ENCODE measurements at regions not wholly inside any gene's neighbourhood (a gene's known extent, or its start where the extent isn't known, plus 50 kb on each side); places are given as distances from the start of the nearest gene placed in this dataset.
"Not testable (repeated sequence)": the region's sequence is repeated elsewhere in the genome, so short reads cannot be mapped to it uniquely, and the experiment has no call there.

DNA sequence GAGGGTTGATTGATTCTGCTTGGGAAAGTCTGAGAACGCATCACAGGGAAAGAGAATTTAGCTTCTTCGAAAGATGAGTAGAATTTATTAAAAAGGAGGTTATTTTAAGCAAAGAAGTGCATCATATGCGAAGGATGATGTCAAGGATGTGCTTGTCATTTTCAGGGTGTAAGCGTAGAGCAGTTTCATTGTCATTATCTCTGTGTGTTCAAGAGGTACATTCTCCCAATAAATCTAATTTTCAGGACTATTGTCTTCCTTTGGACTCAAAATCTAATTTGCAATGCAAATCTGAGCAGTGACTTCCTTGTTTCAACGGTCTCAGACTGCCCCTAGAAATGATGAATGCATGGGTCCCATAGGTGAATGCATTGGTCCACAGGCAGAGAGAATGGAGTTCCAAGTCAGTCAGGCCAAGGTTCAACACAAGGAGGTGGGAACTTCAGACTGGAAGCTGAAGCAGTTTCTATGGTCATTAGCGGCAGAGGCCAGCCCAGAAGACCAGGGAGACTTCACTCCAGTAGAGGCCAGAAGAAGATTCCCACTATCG, 99.8 kb downstream of the CDC42EP3 start:
- no peak for DNase-seq

GRCh38 chr2:37573451-37574388, 97.7 kb downstream of the CDC42EP3 start:
- DNase-seq: no peak

GRCh38 chr2:37575780-37576179, 95.7 kb downstream of the CDC42EP3 start:
- DNase-seq: peak; percentile 25 to 36

DNA sequence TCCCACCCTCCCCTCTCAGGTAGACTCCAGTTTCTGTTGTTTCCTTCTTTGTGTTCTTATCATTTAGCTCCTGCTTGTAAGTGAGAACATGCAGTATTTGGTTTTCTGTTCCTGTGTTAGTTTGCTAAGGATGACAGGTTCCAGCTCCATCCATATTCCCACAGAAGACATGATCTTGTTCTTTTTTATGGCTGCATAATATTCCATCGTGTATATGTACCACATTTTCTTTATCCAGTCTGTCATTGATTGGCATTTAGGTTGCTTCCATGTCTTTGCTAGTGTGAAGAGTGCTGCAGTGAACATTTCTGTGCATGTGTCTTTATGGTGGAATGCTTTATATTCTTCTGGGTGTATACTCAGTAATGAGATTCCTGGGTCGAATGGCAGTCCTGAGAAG, 95.2 kb downstream of the CDC42EP3 start:
- not testable (repeated sequence) for DNase-seq

- peak; percentile 36 to 50 for DNase-seq
Measured at GRCh38 chr2:37576831-37577230, 94.6 kb downstream of the CDC42EP3 start.

DNA sequence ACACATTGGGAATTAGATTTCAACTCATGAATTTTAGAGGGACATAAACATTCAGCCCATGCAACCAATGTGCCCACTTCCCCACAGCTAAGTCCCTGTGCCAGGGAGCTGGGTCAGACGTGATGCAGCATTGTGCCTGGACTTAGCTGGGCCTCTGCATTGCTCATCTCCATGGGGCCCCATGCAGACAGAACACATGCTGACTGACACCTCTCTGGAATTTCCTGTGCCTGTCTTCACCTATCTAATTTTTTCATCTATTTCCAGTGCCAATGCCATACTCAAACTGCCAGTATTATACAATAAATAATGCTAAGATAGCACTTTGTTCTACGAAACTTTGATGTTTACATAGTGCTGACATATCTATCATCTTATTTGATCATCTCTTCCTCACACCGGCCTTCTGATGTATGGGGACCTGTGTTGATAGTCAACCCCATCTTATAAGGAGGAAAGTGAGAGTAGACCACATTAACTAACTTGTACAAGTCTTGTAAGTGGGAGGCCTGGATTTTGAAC, 92.2 kb downstream of the CDC42EP3 start:
- DNase-seq: no peak

DNA sequence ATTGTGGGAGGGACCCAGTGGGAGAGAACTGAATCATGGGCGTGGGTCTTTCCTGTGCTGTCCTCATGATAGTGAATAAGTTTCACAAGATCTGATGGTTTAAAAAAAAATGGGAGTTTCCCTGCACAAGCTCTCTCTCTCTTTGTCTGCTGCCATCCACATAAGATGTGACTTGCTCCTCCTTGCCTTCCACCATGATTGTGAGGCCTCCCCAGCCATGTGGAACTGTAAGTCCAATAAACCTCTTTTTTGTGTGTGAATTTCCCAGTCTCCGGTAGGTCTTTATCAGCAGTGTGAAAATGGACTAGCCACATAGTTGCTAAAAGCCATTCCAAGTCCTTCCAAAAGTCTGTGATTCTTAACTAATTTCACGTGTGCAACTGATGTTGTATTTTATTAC, 91.5 kb downstream of the CDC42EP3 start:
- DNase-seq: not testable (repeated sequence)

DNA sequence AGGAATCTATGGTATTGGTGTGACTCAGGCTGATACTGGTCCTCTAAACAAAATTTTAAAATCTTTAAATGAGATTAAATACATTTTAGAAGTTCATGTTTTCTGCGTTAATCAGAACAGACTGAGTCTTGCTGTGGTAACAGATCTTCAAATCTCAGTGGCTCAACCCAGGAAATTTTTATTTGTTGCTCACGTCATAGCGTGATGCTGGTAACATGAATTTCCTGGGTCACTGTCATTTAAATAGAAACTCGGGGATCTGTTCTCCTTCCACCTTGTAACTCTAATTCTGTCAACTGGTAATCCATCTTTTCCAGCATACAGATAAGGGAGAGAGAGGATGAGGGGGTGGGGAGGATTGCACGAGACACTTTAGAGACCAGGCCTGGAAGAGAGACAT, 90.0 kb downstream of the CDC42EP3 start:
- DNase-seq: no peak

DNA sequence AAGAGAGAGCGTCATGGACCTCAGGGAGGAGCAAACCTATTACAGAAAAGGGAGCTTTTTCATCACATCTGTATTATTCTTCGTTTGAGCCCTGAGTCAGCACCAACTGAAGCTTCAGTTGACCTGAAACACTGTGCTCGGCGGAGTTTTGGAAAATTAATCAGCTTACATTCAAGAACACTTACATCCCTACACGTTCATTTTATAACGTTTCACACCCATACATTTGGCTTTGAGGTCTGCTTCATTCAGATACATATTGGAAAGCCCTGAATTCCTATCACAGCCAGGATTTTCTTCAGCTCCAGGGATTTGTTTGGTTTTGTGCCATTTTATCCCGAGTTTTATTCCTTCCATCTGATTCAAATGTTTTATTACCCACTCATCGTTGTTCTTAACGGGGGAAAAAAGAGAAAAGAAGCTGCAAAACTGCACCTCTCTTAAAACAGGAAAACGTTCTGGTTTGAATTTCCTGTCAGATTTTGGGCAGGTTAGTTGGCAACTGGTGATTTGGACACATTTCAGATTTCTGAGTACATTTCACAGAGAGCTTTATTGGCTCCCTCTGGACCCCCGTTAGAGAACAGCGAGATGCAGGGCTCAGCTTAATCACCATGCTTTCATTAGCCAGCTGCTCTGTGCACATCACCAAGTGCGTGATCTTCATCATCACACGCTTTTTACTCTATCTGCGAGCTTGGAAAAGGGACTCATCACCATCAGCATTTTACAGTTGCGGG, 88.8 kb downstream of the CDC42EP3 start:
- DNase-seq: no peak

GRCh38 chr2:37583402-37583801, 88.0 kb downstream of the CDC42EP3 start:
- DNase-seq: no peak

DNA sequence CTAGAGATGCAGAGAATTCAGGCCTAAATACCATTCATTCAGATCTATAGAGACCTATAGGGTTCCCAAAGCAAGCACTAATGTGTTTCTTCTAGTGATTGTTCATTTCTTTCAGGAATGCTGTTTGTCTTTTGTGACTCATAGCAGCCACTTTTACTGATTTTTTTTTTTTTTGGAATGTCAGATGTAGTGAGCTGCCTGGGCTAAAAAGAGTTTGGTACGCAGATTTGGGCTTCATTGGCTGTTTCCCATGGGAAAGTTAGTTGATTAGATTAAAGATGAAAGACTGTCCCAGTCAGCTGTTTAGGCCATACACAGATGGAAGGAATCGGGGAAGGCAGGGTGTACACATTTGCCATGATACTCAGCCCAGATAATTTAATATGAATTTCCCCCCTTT, 87.6 kb downstream of the CDC42EP3 start:
- no peak for DNase-seq

DNA sequence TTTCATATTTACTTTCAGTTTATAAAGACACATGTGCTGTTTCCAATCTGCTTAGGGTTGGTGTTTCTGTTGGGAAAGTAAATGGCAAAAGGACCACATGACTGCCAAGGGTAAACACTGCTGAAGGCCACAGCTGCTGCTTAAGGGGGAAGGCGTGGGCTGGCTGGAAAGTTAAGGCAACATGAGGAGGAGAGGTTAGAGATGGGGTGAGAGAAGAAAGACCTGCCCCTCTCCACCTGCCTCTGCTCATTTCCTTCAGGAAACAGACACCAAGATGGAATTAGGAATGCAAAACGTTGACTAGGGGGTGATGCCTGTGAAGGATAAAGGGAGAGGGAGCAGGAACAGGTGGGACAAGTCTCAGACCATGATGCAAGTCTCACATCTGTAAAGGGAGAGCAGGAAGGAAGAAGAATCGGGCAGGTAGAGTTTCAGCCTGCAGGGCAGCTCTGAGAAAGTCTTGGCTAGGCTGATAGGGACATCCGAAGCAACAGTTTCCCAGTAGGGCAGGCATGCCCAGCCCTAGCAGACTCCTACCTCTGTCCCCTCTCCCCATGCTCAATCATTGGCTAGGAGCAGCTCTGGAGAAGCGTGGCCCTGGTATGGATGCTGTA, 86.0 kb downstream of the CDC42EP3 start:
- peak; percentile 35 to 51 for DNase-seq

DNA sequence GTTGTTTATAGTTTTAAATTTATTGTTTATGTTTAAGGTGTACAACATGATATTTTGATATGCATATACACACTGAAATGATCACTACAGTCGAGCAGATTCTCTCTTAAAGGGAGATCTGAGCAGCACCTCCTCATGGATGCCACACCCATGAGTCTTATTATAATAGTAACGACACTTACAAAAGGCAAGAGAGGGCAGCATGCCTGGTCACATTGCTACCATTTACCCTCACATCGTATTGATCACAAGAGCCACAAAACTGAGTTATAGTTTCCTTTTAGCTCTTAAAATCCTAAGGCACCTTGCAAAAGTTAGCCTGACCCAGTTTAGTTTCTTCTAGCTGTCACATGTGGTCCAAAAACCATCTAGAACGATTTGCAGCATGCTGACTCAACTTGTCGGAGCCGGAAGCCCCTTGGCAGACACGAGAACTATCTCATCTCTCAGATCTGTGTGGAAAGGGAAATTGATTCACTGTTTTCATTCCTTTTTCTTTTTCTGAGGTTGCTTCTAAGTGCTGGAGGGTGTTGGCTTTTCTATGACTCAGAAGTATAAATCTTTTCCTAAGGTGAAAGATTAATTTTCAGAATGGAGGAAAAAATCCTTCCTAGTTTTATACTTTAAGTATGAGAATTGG, 85.3 kb downstream of the CDC42EP3 start:
- peak; percentile 43 to 50 for DNase-seq

GRCh38 chr2:37586663-37587317, 84.7 kb downstream of the CDC42EP3 start:
- no peak for DNase-seq

GRCh38 chr2:37587817-37588216, 83.6 kb downstream of the CDC42EP3 start:
- DNase-seq: no peak

GRCh38 chr2:37588316-37588777, 83.1 kb downstream of the CDC42EP3 start:
- DNase-seq: no peak

- DNase-seq: no peak
Measured at GRCh38 chr2:37589298-37589697, 82.1 kb downstream of the CDC42EP3 start.

DNA sequence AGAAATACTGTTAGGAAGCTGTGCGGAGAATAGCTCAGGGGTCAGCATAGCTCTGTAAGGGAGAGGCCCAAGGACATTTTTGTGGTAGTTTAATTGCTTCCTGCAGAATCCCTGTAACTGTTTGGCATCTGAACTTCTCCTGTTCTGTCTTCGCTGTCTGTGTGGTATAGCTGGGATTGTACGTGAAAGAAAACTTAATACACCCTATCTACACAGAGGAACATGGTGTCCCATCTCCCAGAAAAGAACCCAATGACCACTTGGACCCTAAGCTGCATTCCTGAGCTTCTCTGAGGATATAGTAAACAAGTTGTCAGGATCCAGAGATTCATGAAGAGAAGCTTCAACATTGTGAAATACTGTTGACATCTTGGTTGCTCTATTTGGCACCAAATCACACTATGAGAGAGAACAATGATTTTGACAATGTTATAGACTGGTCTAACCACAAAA, 81.3 kb downstream of the CDC42EP3 start:
- DNase-seq: no peak

Measured in inflammatory macrophage (primary cell).